ENCODE measurements at regions not wholly inside any gene's neighbourhood (a gene's known extent, or its start where the extent isn't known, plus 50 kb on each side); places are given as distances from the start of the nearest gene placed in this dataset.
"Not testable (repeated sequence)": the region's sequence is repeated elsewhere in the genome, so short reads cannot be mapped to it uniquely, and the experiment has no call there.

DNA sequence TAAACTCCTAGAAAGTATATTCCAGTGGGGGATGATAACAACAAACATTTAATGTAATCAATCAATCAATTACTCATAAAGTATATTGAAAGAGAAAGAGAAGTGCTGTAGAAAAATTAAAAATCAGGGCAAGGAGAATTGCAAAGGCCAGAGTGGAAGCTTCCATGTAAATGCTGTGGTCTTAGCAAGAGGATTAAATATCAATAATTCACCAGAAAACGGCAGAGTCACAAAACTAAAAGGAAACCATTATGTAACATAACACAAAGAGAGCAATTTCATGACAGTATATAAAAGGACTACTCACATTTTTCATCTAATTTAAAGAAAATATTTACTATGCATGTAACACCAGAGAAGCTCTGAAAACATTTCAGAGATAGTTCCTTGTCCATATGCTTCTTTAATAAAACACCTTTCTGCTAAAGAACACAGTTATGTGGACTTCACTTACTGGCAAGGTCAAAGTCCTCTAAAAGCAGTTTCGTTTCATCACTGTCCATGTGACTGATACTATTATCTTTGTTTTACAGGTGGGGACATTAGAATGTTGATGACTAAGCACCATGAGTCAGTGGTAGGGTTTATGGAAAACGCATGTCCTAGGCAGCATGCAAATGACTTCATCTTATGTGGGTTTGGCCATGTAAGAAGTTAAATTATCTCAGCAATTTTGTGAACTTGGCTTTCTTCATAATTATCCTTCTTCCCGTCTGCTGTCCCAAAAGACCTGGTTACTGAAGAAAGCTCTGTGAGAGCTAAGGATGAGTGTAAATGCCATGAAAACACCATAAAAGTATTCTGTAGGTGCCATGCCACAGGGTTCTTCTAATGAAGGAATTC, 185.8 kb upstream of the TENT5A start:
- 61% methylated on average over 2 of the region's 4 CpGs; no CpG with 5 or more reads in 1 of the 2 experiments for WGBS, 2 experiments (ENCODE audit: insufficient coverage in 2 of 2)
- Histone ChIP-seq H3K36me3 (ENCODE audit: control insufficient read depth, insufficient read depth, low read length) (no peaks in the 10 kb centered on the region), H3K4me3 (ENCODE audit: extremely low read depth, insufficient read depth, low read length, poor library complexity, severe bottlenecking) (no peak overlapping the region), H3K9me3 (ENCODE audit: control insufficient read depth, low read length) (no peaks in the 10 kb centered on the region), H3K27ac (ENCODE audit: low read depth, low read length, severe bottlenecking) (peak overlapping the region; percentile 66), H3K4me1 (ENCODE audit: control insufficient read depth, insufficient read depth, low read length, poor library complexity, severe bottlenecking) (peaks cover 31% of the 10 kb centered on the region)

- H3K4me1 ChIP-seq (ENCODE audit: control insufficient read depth, insufficient read depth, low read length, poor library complexity, severe bottlenecking), result peaks cover 32% of the 10 kb centered on the region
- H3K27ac ChIP-seq (ENCODE audit: low read depth, low read length, severe bottlenecking), result peak overlapping the region; percentile 30
- H3K36me3 ChIP-seq (ENCODE audit: control insufficient read depth, insufficient read depth, low read length), result no peaks in the 10 kb centered on the region
- WGBS, 2 experiments (ENCODE audit: insufficient coverage in 2 of 2), result 93 to 96% methylated on average over 5 of the region's 6 CpGs
- no peak overlapping the region for H3K4me3 ChIP-seq (ENCODE audit: extremely low read depth, insufficient read depth, low read length, poor library complexity, severe bottlenecking)
- no peaks in the 10 kb centered on the region for H3K9me3 ChIP-seq (ENCODE audit: control insufficient read depth, low read length)
These were observed 184.9 kb upstream of the TENT5A start for GRCh38 chr6:81937296-81937937.

DNA sequence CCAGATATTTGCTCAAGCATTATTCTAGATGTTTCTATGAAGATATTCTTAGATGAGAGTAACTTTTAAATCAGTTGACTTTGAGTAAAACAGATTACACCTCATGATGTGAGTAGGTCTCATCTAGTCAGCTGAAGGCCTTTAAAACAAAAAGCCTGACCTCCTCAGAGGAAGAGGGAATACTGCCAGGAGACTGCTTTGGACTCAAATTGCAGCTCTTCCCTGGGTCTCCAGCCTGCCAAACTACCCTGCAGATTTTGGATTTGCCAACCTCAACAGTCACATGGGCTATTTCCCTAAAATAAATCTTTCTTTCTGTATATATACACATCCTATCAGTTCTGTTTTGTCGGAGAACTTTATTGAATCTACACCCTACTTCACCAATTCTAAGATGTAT, 182.5 kb upstream of the TENT5A start:
- Histone ChIP-seq H3K36me3 (ENCODE audit: control insufficient read depth, insufficient read depth, low read length) (no peaks in the 10 kb centered on the region), H3K4me3 (ENCODE audit: extremely low read depth, insufficient read depth, low read length, poor library complexity, severe bottlenecking) (no peak overlapping the region), H3K9me3 (ENCODE audit: control insufficient read depth, low read length) (no peaks in the 10 kb centered on the region), H3K4me1 (ENCODE audit: control insufficient read depth, insufficient read depth, low read length, poor library complexity, severe bottlenecking) (peaks cover 27% of the 10 kb centered on the region), H3K27ac (ENCODE audit: low read depth, low read length, severe bottlenecking) (no peak overlapping the region)
- no CpG with 5 or more reads among the region's 1 CpG for WGBS, 2 experiments (ENCODE audit: insufficient coverage in 2 of 2)

DNA sequence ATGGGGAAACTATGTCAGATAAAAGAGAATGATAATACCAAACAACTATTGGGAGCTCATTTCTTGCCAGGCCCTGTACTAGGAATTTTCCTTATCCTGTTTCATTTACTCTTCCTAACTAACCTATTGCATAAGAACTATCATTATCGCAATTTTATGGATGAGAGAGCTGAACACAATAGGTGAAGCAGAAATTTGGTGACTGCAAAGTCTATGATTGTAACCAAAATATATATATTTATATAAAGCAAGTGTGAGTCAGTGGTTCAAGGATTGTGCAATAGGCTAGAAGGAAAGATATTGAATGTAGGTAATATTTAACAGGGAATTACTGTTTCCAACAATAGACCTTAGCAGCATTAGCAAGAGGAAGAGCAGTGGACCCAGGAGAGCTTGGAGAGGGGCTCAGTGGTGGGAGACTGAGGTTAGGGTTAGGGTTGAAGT, 181.1 kb upstream of the TENT5A start:
- no peak overlapping the region for H3K4me3 ChIP-seq (ENCODE audit: extremely low read depth, insufficient read depth, low read length, poor library complexity, severe bottlenecking)
- H3K27ac ChIP-seq (ENCODE audit: low read depth, low read length, severe bottlenecking), result no peak overlapping the region
- WGBS, 2 experiments (ENCODE audit: insufficient coverage in 2 of 2), result no CpG with 5 or more reads among the region's 1 CpG
- peaks cover 15% of the 10 kb centered on the region for H3K4me1 ChIP-seq (ENCODE audit: control insufficient read depth, insufficient read depth, low read length, poor library complexity, severe bottlenecking)
- H3K9me3 ChIP-seq (ENCODE audit: control insufficient read depth, low read length), result no peaks in the 10 kb centered on the region
- no peaks in the 10 kb centered on the region for H3K36me3 ChIP-seq (ENCODE audit: control insufficient read depth, insufficient read depth, low read length)

DNA sequence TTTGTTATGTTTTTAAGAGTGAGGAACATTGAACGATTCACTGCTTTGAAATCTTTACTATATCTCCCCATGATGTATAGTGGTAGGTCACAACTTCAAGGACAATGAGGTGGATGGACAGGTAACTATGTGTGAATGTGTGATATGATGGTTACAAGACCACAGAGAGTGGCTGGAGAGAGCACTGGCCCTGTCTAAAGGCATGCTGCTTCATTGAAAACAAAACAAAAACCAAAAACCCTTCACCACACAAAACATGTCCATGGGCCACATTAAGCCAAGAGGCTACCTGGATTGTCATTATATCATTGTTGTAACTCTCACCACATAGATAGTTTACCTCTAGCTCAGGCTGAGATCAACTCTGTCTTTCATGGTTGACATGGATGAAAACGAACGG, 180.6 kb upstream of the TENT5A start:
- no peak overlapping the region for H3K4me3 ChIP-seq (ENCODE audit: extremely low read depth, insufficient read depth, low read length, poor library complexity, severe bottlenecking)
- H3K9me3 ChIP-seq (ENCODE audit: control insufficient read depth, low read length), result no peaks in the 10 kb centered on the region
- WGBS, 2 experiments (ENCODE audit: insufficient coverage in 2 of 2), result 100% methylated on average over 2 of the region's 3 CpGs; no CpG with 5 or more reads in 1 of the 2 experiments
- H3K36me3 ChIP-seq (ENCODE audit: control insufficient read depth, insufficient read depth, low read length), result no peaks in the 10 kb centered on the region
- peaks cover 9% of the 10 kb centered on the region for H3K4me1 ChIP-seq (ENCODE audit: control insufficient read depth, insufficient read depth, low read length, poor library complexity, severe bottlenecking)
- H3K27ac ChIP-seq (ENCODE audit: low read depth, low read length, severe bottlenecking), result no peak overlapping the region

DNA sequence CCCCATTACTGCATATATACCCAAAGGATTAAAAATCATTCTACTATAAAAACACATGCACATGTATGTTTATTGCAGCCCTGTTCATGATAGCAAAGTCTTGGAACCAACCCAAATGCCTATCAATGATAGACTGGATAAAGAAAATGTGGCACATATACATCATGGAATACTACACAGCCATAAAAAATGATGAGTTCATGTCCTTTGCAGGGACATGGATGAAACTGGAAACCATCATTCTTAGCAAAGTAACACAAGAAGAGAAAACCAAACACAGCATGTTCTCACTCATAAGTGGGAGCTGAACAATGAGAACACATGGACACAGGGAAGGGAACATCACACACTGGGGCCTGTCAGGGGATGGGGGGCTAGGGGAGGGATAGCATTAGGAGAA, 180.0 kb upstream of the TENT5A start:
- not testable (repeated sequence) for H3K36me3 ChIP-seq (ENCODE audit: control insufficient read depth, insufficient read depth, low read length); H3K4me1 ChIP-seq (ENCODE audit: control insufficient read depth, insufficient read depth, low read length, poor library complexity, severe bottlenecking); H3K9me3 ChIP-seq (ENCODE audit: control insufficient read depth, low read length); H3K27ac ChIP-seq (ENCODE audit: low read depth, low read length, severe bottlenecking); H3K4me3 ChIP-seq (ENCODE audit: extremely low read depth, insufficient read depth, low read length, poor library complexity, severe bottlenecking)

DNA sequence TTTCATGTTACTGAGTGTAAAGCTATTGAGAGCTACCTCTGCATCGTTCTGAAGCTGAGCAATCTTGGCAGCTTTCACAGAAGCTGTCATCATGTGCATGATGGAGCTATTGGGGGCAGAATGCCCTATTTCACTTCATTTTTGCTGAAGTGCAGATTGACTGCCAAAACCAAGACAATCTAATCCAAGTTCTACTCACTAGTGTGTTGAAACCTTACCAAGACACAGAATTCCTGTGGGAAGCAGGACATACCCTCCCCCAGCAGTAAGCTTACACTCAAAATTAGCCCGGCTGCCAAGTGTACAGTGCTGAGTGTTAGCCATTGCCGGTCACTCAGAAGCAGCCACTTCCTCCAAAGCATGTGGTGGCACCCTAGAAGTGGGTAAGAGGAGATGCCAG, 177.3 kb upstream of the TENT5A start:
- H3K9me3 ChIP-seq (ENCODE audit: control insufficient read depth, low read length), result no peaks in the 10 kb centered on the region
- H3K4me3 ChIP-seq (ENCODE audit: extremely low read depth, insufficient read depth, low read length, poor library complexity, severe bottlenecking), result no peak overlapping the region
- no peak overlapping the region for H3K27ac ChIP-seq (ENCODE audit: low read depth, low read length, severe bottlenecking)
- no peaks in the 10 kb centered on the region for H3K36me3 ChIP-seq (ENCODE audit: control insufficient read depth, insufficient read depth, low read length)
- WGBS, 2 experiments (ENCODE audit: insufficient coverage in 2 of 2), result 90 to 100% methylated on average over 1 to 2 of the region's 3 CpGs
- peaks cover 8% of the 10 kb centered on the region for H3K4me1 ChIP-seq (ENCODE audit: control insufficient read depth, insufficient read depth, low read length, poor library complexity, severe bottlenecking)

DNA sequence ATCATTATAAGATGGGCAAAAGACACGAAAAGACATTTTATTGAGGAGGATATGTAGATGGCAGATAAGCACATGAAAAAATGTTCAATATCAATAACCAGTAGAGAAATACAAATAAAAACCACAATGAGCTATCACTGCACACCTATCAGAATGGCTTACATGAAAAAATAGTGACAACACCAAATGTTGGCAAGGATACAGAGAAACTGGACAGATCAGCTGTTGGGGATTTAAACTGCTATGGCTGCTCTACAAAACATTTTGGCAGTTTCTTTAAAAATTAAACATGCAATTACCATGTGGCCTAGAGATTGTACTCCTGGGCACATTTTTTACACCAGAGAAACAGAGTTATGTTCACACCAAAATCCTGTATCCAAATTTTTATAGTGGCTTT, 172.7 kb upstream of the TENT5A start:
- H3K4me3 ChIP-seq (ENCODE audit: extremely low read depth, insufficient read depth, low read length, poor library complexity, severe bottlenecking), result no peak overlapping the region
- no CpG with 5 or more reads among the region's 1 CpG for WGBS, 2 experiments (ENCODE audit: insufficient coverage in 2 of 2)
- H3K4me1 ChIP-seq (ENCODE audit: control insufficient read depth, insufficient read depth, low read length, poor library complexity, severe bottlenecking), result no peaks in the 10 kb centered on the region
- H3K27ac ChIP-seq (ENCODE audit: low read depth, low read length, severe bottlenecking), result no peak overlapping the region
- H3K9me3 ChIP-seq (ENCODE audit: control insufficient read depth, low read length), result no peaks in the 10 kb centered on the region
- no peaks in the 10 kb centered on the region for H3K36me3 ChIP-seq (ENCODE audit: control insufficient read depth, insufficient read depth, low read length)

GRCh38 chr6:81909981-81910900, 157.8 kb upstream of the TENT5A start:
- H3K27ac ChIP-seq (ENCODE audit: low read depth, low read length, severe bottlenecking), result no peak overlapping the region
- H3K4me1 ChIP-seq (ENCODE audit: control insufficient read depth, insufficient read depth, low read length, poor library complexity, severe bottlenecking), result no peaks in the 10 kb centered on the region
- WGBS, 2 experiments (ENCODE audit: insufficient coverage in 2 of 2), result 70 to 100% methylated on average over 1 to 3 of the region's 5 CpGs
- no peak overlapping the region for H3K4me3 ChIP-seq (ENCODE audit: extremely low read depth, insufficient read depth, low read length, poor library complexity, severe bottlenecking)
- no peaks in the 10 kb centered on the region for H3K36me3 ChIP-seq (ENCODE audit: control insufficient read depth, insufficient read depth, low read length)
- H3K9me3 ChIP-seq (ENCODE audit: control insufficient read depth, low read length), result no peaks in the 10 kb centered on the region

DNA sequence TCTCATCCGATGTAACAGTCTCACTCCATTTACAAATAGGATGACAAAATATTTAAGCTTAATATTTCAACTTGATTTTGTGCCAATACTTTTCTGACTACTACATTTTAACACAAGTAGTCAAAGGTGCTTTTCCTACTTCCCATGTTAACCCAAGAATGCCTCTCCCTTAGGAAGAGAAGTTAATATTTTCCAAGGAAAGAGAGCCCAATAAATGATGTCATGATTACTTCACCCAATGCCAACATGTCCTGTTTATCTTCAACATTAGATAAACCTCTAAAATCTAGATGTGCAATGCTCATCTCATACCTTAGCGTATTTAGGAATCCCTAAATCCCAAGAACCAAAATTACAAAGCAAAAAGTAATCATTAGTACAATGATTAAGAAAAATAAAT, 156.7 kb upstream of the TENT5A start:
- Histone ChIP-seq H3K4me3 (ENCODE audit: extremely low read depth, insufficient read depth, low read length, poor library complexity, severe bottlenecking) (no peak overlapping the region), H3K27ac (ENCODE audit: low read depth, low read length, severe bottlenecking) (no peak overlapping the region), H3K4me1 (ENCODE audit: control insufficient read depth, insufficient read depth, low read length, poor library complexity, severe bottlenecking) (no peaks in the 10 kb centered on the region), H3K36me3 (ENCODE audit: control insufficient read depth, insufficient read depth, low read length) (no peaks in the 10 kb centered on the region), H3K9me3 (ENCODE audit: control insufficient read depth, low read length) (no peaks in the 10 kb centered on the region)
- no CpG with 5 or more reads among the region's 2 CpGs for WGBS, 2 experiments (ENCODE audit: insufficient coverage in 2 of 2)
